H1 (cell line): ENCODE measurements at regions not wholly inside any gene's neighbourhood (a gene's known extent, or its start where the extent isn't known, plus 50 kb on each side); places are given as distances from the start of the nearest gene placed in this dataset.

Experiments
- CTCF ChIA-PET: fragments of 300-600 bp; sonication (Branson Sonifier 250); formaldehyde crosslinking; loops from one replicate; lab custom pipeline; 2021; ENCODE audit not compliant: partially characterized antibody; lab: Charles Lee
- POLR2A ChIA-PET: fragments of 300-600 bp; sonication (Branson Sonifier 250); formaldehyde crosslinking; loops from one replicate; lab custom pipeline; 2021; ENCODE audit warnings: inconsistent platforms; ENCODE audit not compliant: partially characterized antibody; lab: Charles Lee
- DNase-seq, 2 experiments: peaks; one replicate each; pipeline versions ENCODE4 v3.0.0 to v3.0.0-alpha.2; 2010 to 2022; ENCODE audit warnings: low spot score in 2 of 2, low read depth in 1 of 2, mixed read lengths in 1 of 2
- FAIRE-seq: peaks from 2 replicates; lab custom pipeline; 2011; peaks lifted over from hg19 to GRCh38; lab: Jason Lieb, UNC
- H2AFZ ChIP-seq: 2 replicates; pipeline ENCODE4 v1.8.1; 2012; ENCODE audit warnings: low read length, inconsistent platforms
- H2AK5ac ChIP-seq: 2 replicates; pipeline ENCODE4 v1.6.1; 2013; ENCODE audit warnings: low read depth, low read length
- H2BK120ac ChIP-seq: replicated peaks from 2 replicates; pipeline ENCODE3; 2013; ENCODE audit warnings: low read depth, low read length, inconsistent platforms
- H2BK12ac ChIP-seq: 2 replicates; pipeline ENCODE4 v1.6.1; 2013; ENCODE audit warnings: low read depth, low read length
- H2BK15ac ChIP-seq: 2 replicates; pipeline ENCODE4 v1.6.1; 2013; ENCODE audit warnings: low read length
- H2BK20ac ChIP-seq: 2 replicates; pipeline ENCODE4 v1.6.1; 2013; ENCODE audit warnings: low read length
- H2BK5ac ChIP-seq: 2 replicates; pipeline ENCODE4 v1.6.1; 2013; ENCODE audit warnings: low read depth, low read length
- H3K14ac ChIP-seq: 2 replicates; pipeline ENCODE4 v1.6.1; 2013; ENCODE audit warnings: inconsistent platforms; ENCODE audit not compliant: insufficient read length
- H3K18ac ChIP-seq: 2 replicates; pipeline ENCODE4 v1.6.1; 2013; ENCODE audit warnings: low read length; ENCODE audit errors: extremely low read depth
- H3K23ac ChIP-seq: 2 replicates; pipeline ENCODE4 v1.6.1; 2013; ENCODE audit warnings: inconsistent platforms; ENCODE audit not compliant: insufficient read length
- H3K23me2 ChIP-seq: 2 replicates; pipeline ENCODE4 v1.6.1; 2013; ENCODE audit warnings: low read depth, low read length
- H3K27ac ChIP-seq: 2 replicates; pipeline ENCODE4 v1.6.1; 2011; ENCODE audit warnings: low read depth, low read length, inconsistent platforms
- H3K27me3 ChIP-seq, 4 experiments: replicated peaks in 1 of 4; 1 replicate in 1 of 4; 2 replicates in 3 of 4; pipeline versions ENCODE4 v1.6.1 to v1.8.1; 2011 to 2013; ENCODE audit warnings: low read length in 3 of 4, mild to moderate bottlenecking in 3 of 4, inconsistent platforms in 2 of 4, mixed read lengths in 2 of 4, moderate library complexity in 1 of 4; ENCODE audit not compliant: control insufficient read depth in 3 of 4, insufficient read depth in 3 of 4; ENCODE audit errors: extremely low read depth in 1 of 4
- H3K36me3 ChIP-seq, 4 experiments: 2 replicates each; pipeline versions ENCODE4 v1.6.1 to v1.8.1; 2011 to 2013; ENCODE audit warnings: mild to moderate bottlenecking in 4 of 4, low read length in 3 of 4, moderate library complexity in 2 of 4, control low read depth in 1 of 4, inconsistent platforms in 1 of 4; ENCODE audit not compliant: insufficient read depth in 4 of 4, control insufficient read depth in 2 of 4
- H3K4ac ChIP-seq: replicated peaks from 2 replicates; pipeline ENCODE3; 2013; ENCODE audit warnings: low read length, low read depth, mixed read lengths, inconsistent platforms; ENCODE audit not compliant: insufficient read length
- H3K4me1 ChIP-seq, 4 experiments: replicated peaks in 1 of 4; 1 replicate in 1 of 4; 2 replicates in 3 of 4; pipeline versions ENCODE4 v1.6.1 to v1.8.1; 2011 to 2013; ENCODE audit warnings: low read length in 3 of 4, inconsistent platforms in 2 of 4, mixed read lengths in 1 of 4; ENCODE audit not compliant: insufficient read depth in 4 of 4, control insufficient read depth in 3 of 4
- H3K4me2 ChIP-seq, 2 experiments: 2 replicates each; pipeline versions ENCODE4 v1.6.1 to v1.8.1; 2011 to 2013; ENCODE audit warnings: low read depth in 2 of 2, low read length in 2 of 2, control low read depth in 1 of 2, inconsistent platforms in 1 of 2, mild to moderate bottlenecking in 1 of 2; ENCODE audit not compliant: insufficient read depth in 1 of 2
- H3K4me3 ChIP-seq, 4 experiments: fragments of 200-600, 300-600 bp in 1 of 4; sonication (generic), shearing (Covaris generic), sonication (Bioruptor Twin) in 1 of 4; 2 replicates each; pipeline versions ENCODE4 v1.5.1 to v1.8.1; 2011 to 2016; ENCODE audit warnings: low read length in 4 of 4, low read depth in 3 of 4, control low read depth in 2 of 4, inconsistent platforms in 2 of 4, mild to moderate bottlenecking in 2 of 4, mixed read lengths in 1 of 4, moderate library complexity in 1 of 4; ENCODE audit not compliant: insufficient read depth in 2 of 4; ENCODE audit errors: extremely low read depth in 1 of 4
- H3K56ac ChIP-seq: replicated peaks from 2 replicates; pipeline ENCODE3; 2013; ENCODE audit warnings: low read depth, mild to moderate bottlenecking, mixed read lengths, low read length, inconsistent platforms; ENCODE audit not compliant: insufficient read length
- H3K79me1 ChIP-seq: 2 replicates; pipeline ENCODE4 v1.6.1; 2013; ENCODE audit warnings: low read depth, low read length, control low read depth
- H3K79me2 ChIP-seq, 2 experiments: 2 replicates each; pipeline versions ENCODE4 v1.6.1 to v1.8.1; 2012 to 2013; ENCODE audit warnings: low read length in 2 of 2, mild to moderate bottlenecking in 2 of 2, inconsistent platforms in 1 of 2; ENCODE audit not compliant: insufficient read depth in 2 of 2, control insufficient read depth in 1 of 2
- H3K9ac ChIP-seq, 4 experiments: replicated peaks in 1 of 4; 1 replicate in 1 of 4; 2 replicates in 3 of 4; pipeline versions ENCODE4 v1.6.1 to v1.8.1; 2011 to 2013; ENCODE audit warnings: low read depth in 3 of 4, low read length in 3 of 4, control low read depth in 2 of 4, mild to moderate bottlenecking in 2 of 4, moderate library complexity in 2 of 4, inconsistent platforms in 1 of 4; ENCODE audit errors: extremely low read depth in 1 of 4
- H3K9me3 ChIP-seq, 2 experiments: 2 replicates each; pipeline versions ENCODE4 v1.6.1 to v1.8.1; 2012 to 2013; ENCODE audit warnings: mild to moderate bottlenecking in 2 of 2, moderate library complexity in 2 of 2, control low read depth in 1 of 2, inconsistent platforms in 1 of 2, low read depth in 1 of 2, low read length in 1 of 2, mixed read lengths in 1 of 2; ENCODE audit not compliant: insufficient read depth in 2 of 2
- H4K20me1 ChIP-seq, 2 experiments: replicated peaks in 1 of 2; 2 replicates each; pipeline versions ENCODE3 to v1.8.1; 2011 to 2013; ENCODE audit warnings: inconsistent platforms in 2 of 2, low read length in 2 of 2, mild to moderate bottlenecking in 1 of 2; ENCODE audit not compliant: insufficient read depth in 2 of 2, control insufficient read depth in 1 of 2
- H4K5ac ChIP-seq: 2 replicates; pipeline ENCODE4 v1.6.1; 2013; ENCODE audit warnings: low read length, low read depth, mixed read lengths, inconsistent platforms; ENCODE audit not compliant: insufficient read length
- H4K8ac ChIP-seq: 2 replicates; pipeline ENCODE4 v1.8.0; 2013; ENCODE audit warnings: mild to moderate bottlenecking, moderate library complexity, low read length, inconsistent platforms; ENCODE audit not compliant: insufficient read depth; ENCODE audit errors: extremely low read depth
- H4K91ac ChIP-seq: replicated peaks from 2 replicates; pipeline ENCODE3; 2013; ENCODE audit warnings: low read length, mixed read lengths, inconsistent platforms; ENCODE audit not compliant: insufficient read length
- BCL11A ChIP-seq, 2 experiments: IDR thresholded peaks; one replicate each; pipeline ENCODE4 v1.6.1; 2011; ENCODE audit warnings: low read depth in 2 of 2, low read length in 2 of 2, mild to moderate bottlenecking in 2 of 2
- CBX8 ChIP-seq: fragments of 300-800, 300-1000 bp; sonication (generic); IDR thresholded peaks from 2 replicates; pipeline ENCODE4 v1.7.1; 2016; ENCODE audit warnings: low read depth, low read length, borderline replicate concordance
- GTF2F1 ChIP-seq: IDR thresholded peaks from 2 replicates; pipeline ENCODE4 v1.6.1; 2012; ENCODE audit warnings: low read depth, low read length, improper control_type of control experiment, borderline replicate concordance
- KDM5A ChIP-seq: fragments of 200-600 bp; IDR thresholded peaks from 2 replicates; pipeline ENCODE4 v1.7.1; 2012; ENCODE audit warnings: mild to moderate bottlenecking, low read length, inconsistent platforms, mixed read lengths
- PHF8 ChIP-seq: fragments of 200-600 bp; sonication (generic); conservative IDR thresholded peaks from 2 replicates; pipeline ENCODE4 v1.7.1; 2012; ENCODE audit warnings: low read depth, mild to moderate bottlenecking, inconsistent platforms, low read length, moderate library complexity
- TAF7 ChIP-seq: optimal IDR thresholded peaks from 2 replicates; pipeline ENCODE3; 2011; ENCODE audit warnings: low read depth, mild to moderate bottlenecking, inconsistent platforms, low read length, moderate library complexity, borderline replicate concordance
- WGBS, 2 experiments: shearing (Covaris generic) in 1 of 2; methylation state at CpG; one replicate each; pipeline versions ENCODE4 v1.1.6 to v1.1.7; 2013 to 2015; ENCODE audit warnings: low lambda C conversion rate in 2 of 2, mixed read lengths in 2 of 2, inconsistent platforms in 1 of 2, low coverage in 1 of 2, missing lambda C conversion rate in 1 of 2; ENCODE audit not compliant: insufficient replicate concordance in 2 of 2, insufficient coverage in 1 of 2, insufficient read length in 1 of 2; ENCODE audit errors: extremely low coverage in 1 of 2, missing lambda C conversion rate in 1 of 2; 5-methylcytosine and 5-hydroxymethylcytosine counted together

DNA sequence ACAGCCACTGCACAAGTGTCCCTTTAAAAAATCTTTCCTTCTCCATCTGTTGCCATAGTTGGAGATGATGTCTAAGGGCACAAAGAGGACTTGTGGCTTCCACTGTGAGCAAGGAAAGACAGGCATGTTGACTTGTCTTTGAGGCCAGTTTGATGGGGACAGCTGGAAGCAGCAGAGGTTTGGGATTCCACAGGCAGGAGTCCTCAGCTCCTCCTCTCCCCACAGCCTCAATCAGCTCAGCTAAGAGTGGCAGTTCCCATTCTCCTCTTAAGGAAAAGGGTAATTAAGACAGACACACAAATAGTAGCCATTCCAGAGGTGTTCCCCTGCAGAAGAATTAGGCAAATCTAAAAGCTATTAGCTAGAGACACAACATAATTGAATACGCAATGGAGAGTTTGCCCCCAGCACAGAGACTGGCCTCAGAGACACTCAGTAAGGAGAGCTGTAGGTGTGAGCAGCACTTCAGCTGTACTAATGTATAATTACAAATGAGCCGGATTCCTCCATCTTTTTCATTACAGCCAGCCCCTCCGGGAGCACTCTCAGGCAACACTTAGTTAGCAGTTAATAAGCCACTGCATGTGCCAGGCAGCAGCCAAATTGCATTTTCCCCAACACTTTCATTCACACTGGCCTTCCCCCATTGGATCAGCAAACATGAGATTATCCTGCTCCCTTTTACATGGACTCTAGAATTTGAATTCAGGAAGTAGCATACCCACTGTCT lies 434.0 kb downstream of the FOXO1 start:
- Histone ChIP-seq H3K4ac (no peak overlapping the region), H3K9me3 (no peaks in the 10 kb centered on the region), H4K91ac (no peak overlapping the region), H2AK5ac (no peak overlapping the region), H3K36me3 (no peaks in the 10 kb centered on the region), H2BK20ac (no peak overlapping the region), H2BK5ac (no peak overlapping the region), H2BK15ac (no peak overlapping the region), H3K27ac (no peak overlapping the region), H3K56ac (no peak overlapping the region), H3K14ac (no peak overlapping the region), H3K23ac (no peak overlapping the region), H3K18ac (no peak overlapping the region), H4K5ac (no peak overlapping the region), H3K4me1 (no peaks in the 10 kb centered on the region), H3K79me1 (no peaks in the 10 kb centered on the region), H3K79me2 (no peaks in the 10 kb centered on the region), H3K4me2 (no peak overlapping the region), H3K4me3 (no peak overlapping the region), H2BK120ac (no peak overlapping the region), H3K23me2 (no peaks in the 10 kb centered on the region), H2BK12ac (no peak overlapping the region), H2AFZ (no peak overlapping the region), H4K20me1 (no peaks in the 10 kb centered on the region), H3K27me3 (no peaks in the 10 kb centered on the region), H3K9ac (no peak overlapping the region), H4K8ac (no peak overlapping the region)
- ChIA-PET CTCF (interaction anchor here (1.0 to 1.2 kb wide), 2 partner anchors 449 to 545 kb away, joined by 3 read pairs; no protein-coding TSS in a partner anchor), POLR2A (no interaction called here)
- 89% methylated on average over 3 of the region's 3 CpGs; no CpG with 5 or more reads in 1 of the 2 experiments for WGBS, 2 experiments
- DNase-seq (no peak), FAIRE-seq (no peak)
- no peak for TF ChIP-seq PHF8
- no peak for TF ChIP-seq KDM5A
- no peak for TF ChIP-seq TAF7
- TF ChIP-seq GTF2F1, result no peak
- TF ChIP-seq BCL11A (IDR thresholded peaks at IDR 0.05; ENCODE audit: low read depth in 2 of 2, low read length in 2 of 2), result no peak
- TF ChIP-seq CBX8, result no peak
